Neural progenitor cell (in vitro differentiated cells): ENCODE measurements at regions not wholly inside any gene's neighbourhood (a gene's known extent, or its start where the extent isn't known, plus 50 kb on each side); places are given as distances from the start of the nearest gene placed in this dataset.

ENCODE experiments used
- EZH2 ChIP-seq: fragments of 200-600 bp; sonication (generic); IDR thresholded peaks from 2 replicates; pipeline ENCODE4 v1.6.1; 2017; ENCODE audit warnings: antibody characterized with exemption, mild to moderate bottlenecking, moderate library complexity
- EZH2phosphoT487 ChIP-seq: fragments of 200-600 bp; sonication (generic); IDR thresholded peaks from 2 replicates; pipeline ENCODE4 v1.6.1; 2017; ENCODE audit warnings: antibody characterized with exemption
- TF ChIP-seq, protein P1 (sequence below): fragments of 200-600 bp; sonication (generic); IDR thresholded peaks from 2 replicates; pipeline ENCODE4 v1.5.1; 2017; ENCODE audit warnings: antibody characterized with exemption, mild to moderate bottlenecking

DNA sequence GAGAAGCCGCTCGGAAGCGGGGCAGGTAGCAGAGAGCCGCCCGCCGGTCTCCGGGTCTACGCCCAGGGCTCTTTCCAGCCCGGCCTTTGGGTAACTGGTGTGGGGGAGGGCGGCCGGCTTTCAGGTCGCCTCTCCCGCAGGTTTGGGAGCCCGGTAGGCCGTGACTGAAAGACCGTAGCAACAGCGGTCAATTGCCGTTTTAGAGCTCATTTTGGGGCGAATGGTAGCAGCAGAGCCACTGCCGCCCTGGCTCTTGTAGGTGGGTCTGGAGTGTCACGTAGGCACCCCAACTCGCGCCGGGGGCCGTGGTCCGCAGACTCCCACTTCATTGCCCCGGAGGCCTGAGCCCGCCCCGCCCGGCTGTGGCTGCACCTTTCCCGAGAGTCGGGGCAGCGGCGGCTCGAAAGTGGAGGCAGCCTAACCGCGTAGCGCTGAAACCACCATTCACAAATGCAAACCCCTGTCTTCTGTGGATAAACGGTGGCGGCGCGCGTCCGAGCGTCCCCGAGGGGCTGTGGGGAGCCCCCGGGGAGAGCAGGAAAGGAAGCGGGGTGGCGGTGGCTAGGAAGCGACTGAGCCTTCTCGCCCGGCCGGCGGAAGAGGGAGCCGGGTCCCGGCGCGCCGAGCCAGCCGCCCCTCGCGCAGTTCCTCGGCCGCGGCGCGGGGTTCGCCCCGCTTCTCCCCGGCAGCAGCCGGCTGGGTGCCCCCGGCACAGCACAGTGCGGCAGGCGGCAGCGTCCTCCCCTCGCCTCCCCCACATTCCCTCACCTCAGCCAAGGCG lies 2185.1 kb upstream of the TENM3 start:
- TF ChIP-seq EZH2phosphoT487 = no peak
- peak; percentile 11 for TF ChIP-seq EZH2
- TF ChIP-seq, protein P1, sequence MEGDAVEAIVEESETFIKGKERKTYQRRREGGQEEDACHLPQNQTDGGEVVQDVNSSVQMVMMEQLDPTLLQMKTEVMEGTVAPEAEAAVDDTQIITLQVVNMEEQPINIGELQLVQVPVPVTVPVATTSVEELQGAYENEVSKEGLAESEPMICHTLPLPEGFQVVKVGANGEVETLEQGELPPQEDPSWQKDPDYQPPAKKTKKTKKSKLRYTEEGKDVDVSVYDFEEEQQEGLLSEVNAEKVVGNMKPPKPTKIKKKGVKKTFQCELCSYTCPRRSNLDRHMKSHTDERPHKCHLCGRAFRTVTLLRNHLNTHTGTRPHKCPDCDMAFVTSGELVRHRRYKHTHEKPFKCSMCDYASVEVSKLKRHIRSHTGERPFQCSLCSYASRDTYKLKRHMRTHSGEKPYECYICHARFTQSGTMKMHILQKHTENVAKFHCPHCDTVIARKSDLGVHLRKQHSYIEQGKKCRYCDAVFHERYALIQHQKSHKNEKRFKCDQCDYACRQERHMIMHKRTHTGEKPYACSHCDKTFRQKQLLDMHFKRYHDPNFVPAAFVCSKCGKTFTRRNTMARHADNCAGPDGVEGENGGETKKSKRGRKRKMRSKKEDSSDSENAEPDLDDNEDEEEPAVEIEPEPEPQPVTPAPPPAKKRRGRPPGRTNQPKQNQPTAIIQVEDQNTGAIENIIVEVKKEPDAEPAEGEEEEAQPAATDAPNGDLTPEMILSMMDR = no peak
